Gastroesophageal sphincter (tissue), 4 donors: ENCODE measurements at regions not wholly inside any gene's neighbourhood (a gene's known extent, or its start where the extent isn't known, plus 50 kb on each side); places are given as distances from the start of the nearest gene placed in this dataset.

Source experiments
- ATAC-seq: fragments of 150-250 bp; one replicate; pipeline ENCODE4 v1.9.1; 2016; ENCODE audit warnings: mild to moderate bottlenecking, moderate library complexity
- H3K27ac ChIP-seq, 4 donors: fragments of 200-600 bp; sonication (generic) in 3 of 4; 1 replicate in 3 of 4; 2 replicates in 1 of 4; pipeline ENCODE4 v1.5.1; 2016 to 2019
- H3K27me3 ChIP-seq: fragments of 200-600 bp; sonication (generic); one replicate; pipeline ENCODE4 v1.5.1; 2019
- H3K36me3 ChIP-seq, 2 donors: fragments of 200-600 bp; sonication (generic); one replicate each; pipeline ENCODE4 v1.5.1; 2019; ENCODE audit warnings: control low read depth in 1 of 2
- H3K4me1 ChIP-seq, 3 donors: fragments of 200-600 bp; sonication (generic); 1 replicate in 2 of 3; 2 replicates in 1 of 3; pipeline ENCODE4 v1.5.1; 2016 to 2019; ENCODE audit warnings: control low read depth in 2 of 3
- H3K4me3 ChIP-seq, 2 donors: fragments of 200-600 bp; sonication (generic); one replicate each; pipeline ENCODE4 v1.5.1; 2019; ENCODE audit warnings: mild to moderate bottlenecking in 1 of 2, moderate library complexity in 1 of 2
- H3K9me3 ChIP-seq, 3 donors: fragments of 200-600 bp; sonication (generic); one replicate each; pipeline ENCODE4 v1.5.1; 2017 to 2019; ENCODE audit warnings: control low read depth in 2 of 3
- CTCF ChIP-seq, 4 experiments: fragments of 200-600 bp in 2 of 4; fragments of 450-650 bp in 2 of 4; sonication (generic) in 1 of 4; IDR thresholded peaks; one replicate each; pipeline ENCODE4 v1.5.1; 2017 to 2019; ENCODE audit warnings: antibody characterized with exemption in 4 of 4, mild to moderate bottlenecking in 2 of 4, moderate library complexity in 2 of 4
- EP300 ChIP-seq: sonication (generic); formaldehyde crosslinking; IDR thresholded peaks from one replicate; pipeline ENCODE4 v1.6.1; 2017; ENCODE audit warnings: antibody characterized with exemption, mild to moderate bottlenecking
- POLR2A ChIP-seq, 2 donors: fragments of 450-650 bp; IDR thresholded peaks; one replicate each; pipeline ENCODE4 v1.6.1; 2017; ENCODE audit warnings: antibody characterized with exemption in 2 of 2, mild to moderate bottlenecking in 2 of 2, moderate library complexity in 1 of 2
- POLR2AphosphoS5 ChIP-seq: sonication (generic); formaldehyde crosslinking; IDR thresholded peaks from one replicate; pipeline ENCODE4 v1.6.1; 2017; ENCODE audit warnings: antibody characterized with exemption
- WGBS, 2 donors: methylation state at CpG; one replicate each; pipeline ENCODE4 v1.1.5; 2018; ENCODE audit warnings: low coverage in 1 of 2; 5-methylcytosine and 5-hydroxymethylcytosine counted together

DNA sequence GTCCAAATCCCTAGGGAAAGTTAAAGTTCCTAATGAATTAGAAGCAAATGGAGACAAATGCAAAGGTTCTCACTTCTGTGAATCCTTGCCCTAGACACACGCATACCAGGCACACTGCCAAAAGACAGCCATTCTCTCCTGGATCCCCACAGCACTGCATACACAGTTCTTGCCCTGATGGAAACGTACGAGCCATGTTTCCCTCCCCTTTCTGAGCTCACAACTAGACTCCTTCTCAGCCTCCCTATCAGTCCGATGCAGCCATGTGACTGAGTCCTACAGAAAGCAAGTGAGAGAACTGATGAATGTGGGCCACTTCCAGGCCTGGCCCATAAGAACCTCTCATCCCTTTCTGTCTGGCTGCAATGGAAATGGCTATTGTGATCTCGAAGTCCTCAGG, 92.0 kb downstream of the ZNF608 start:
- Histone ChIP-seq H3K9me3 (no peaks in the 10 kb centered on the region), H3K27me3 (no peaks in the 10 kb centered on the region), H3K4me3 (no peak overlapping the region), H3K36me3 (no peaks in the 10 kb centered on the region), H3K4me1 (peaks cover 16 to 98% (median 35%) of the 10 kb centered on the region in 3 donors), H3K27ac (peak overlapping the region in 2 of 4 donors; percentile 9 to 73)
- TF ChIP-seq POLR2AphosphoS5 (no peak), CTCF (IDR thresholded peaks at IDR 0.05) (no peak), POLR2A (IDR thresholded peaks at IDR 0.05) (no peak), EP300 (no peak)
- no peak for ATAC-seq
- WGBS, 2 donors = 78% methylated on average over 4 of the region's 5 CpGs; no CpG with 5 or more reads in 1 of the 2 donors

GRCh38 chr5:124653666-124654065, 92.8 kb downstream of the ZNF608 start:
- Histone ChIP-seq H3K4me1 (peaks cover 15 to 99% (median 37%) of the 10 kb centered on the region in 3 donors), H3K27me3 (no peaks in the 10 kb centered on the region), H3K36me3 (peaks cover 0 to 1% of the 10 kb centered on the region in 2 donors), H3K4me3 (no peak overlapping the region), H3K9me3 (no peaks in the 10 kb centered on the region), H3K27ac (peak overlapping the region in 1 of 4 donors; percentile 87)
- 57 to 69% methylated on average over 1 to 3 of the region's 3 CpGs for WGBS, 2 donors
- TF ChIP-seq EP300 = no peak
- TF ChIP-seq POLR2AphosphoS5 = no peak
- TF ChIP-seq CTCF (IDR thresholded peaks at IDR 0.05) = no peak
- TF ChIP-seq POLR2A (IDR thresholded peaks at IDR 0.05) = no peak
- no peak for ATAC-seq

- TF ChIP-seq POLR2A (IDR thresholded peaks at IDR 0.05) (no peak), POLR2AphosphoS5 (no peak), CTCF (IDR thresholded peaks at IDR 0.05) (no peak), EP300 (no peak)
- no peak for ATAC-seq
- Histone ChIP-seq H3K4me3 (no peak overlapping the region), H3K27me3 (no peaks in the 10 kb centered on the region), H3K9me3 (no peaks in the 10 kb centered on the region), H3K36me3 (peaks cover 0 to 8% of the 10 kb centered on the region in 2 donors), H3K27ac (peak overlapping the region in 3 of 4 donors; percentile 84 to 87 (median 87)), H3K4me1 (peaks cover 15 to 99% (median 39%) of the 10 kb centered on the region in 3 donors)
- 80 to 81% methylated on average over 2 of the region's 2 CpGs for WGBS, 2 donors
Measured at GRCh38 chr5:124652892-124653441, 93.5 kb downstream of the ZNF608 start.

DNA sequence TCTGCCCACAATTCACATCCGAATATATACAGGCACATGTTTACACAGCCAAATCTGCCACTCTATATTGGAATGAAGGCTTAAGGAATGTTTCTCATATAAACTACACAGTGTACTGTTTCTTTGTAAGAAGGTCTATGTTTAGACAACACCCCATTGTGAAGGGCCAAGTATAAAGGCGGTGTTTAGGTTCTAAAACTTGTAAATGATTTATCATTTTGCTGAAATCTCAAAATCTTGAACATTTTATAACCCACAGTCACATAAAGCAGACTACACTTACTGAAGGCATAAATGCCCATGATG, 94.0 kb downstream of the ZNF608 start:
- ATAC-seq = no peak
- TF ChIP-seq EP300 = no peak
- no peak for TF ChIP-seq POLR2AphosphoS5
- TF ChIP-seq POLR2A (IDR thresholded peaks at IDR 0.05) = no peak
- TF ChIP-seq CTCF (IDR thresholded peaks at IDR 0.05) = no peak
- Histone ChIP-seq H3K4me1 (peaks cover 15 to 100% (median 39%) of the 10 kb centered on the region in 3 donors), H3K27me3 (no peaks in the 10 kb centered on the region), H3K4me3 (no peak overlapping the region), H3K36me3 (peaks cover 0 to 13% of the 10 kb centered on the region in 2 donors), H3K9me3 (no peaks in the 10 kb centered on the region), H3K27ac (peak overlapping the region; percentile 36 to 87 (median 86))
- WGBS, 2 donors = 32 to 45% methylated on average over 2 of the region's 2 CpGs
